Activated B cell treated with CpG ODN at 0.5 μM for 24 hours (primary cell): ENCODE measurements at regions not wholly inside any gene's neighbourhood (a gene's known extent, or its start where the extent isn't known, plus 50 kb on each side); places are given as distances from the start of the nearest gene placed in this dataset.
"Not testable (repeated sequence)": the region's sequence is repeated elsewhere in the genome, so short reads cannot be mapped to it uniquely, and the experiment has no call there.

Experiments
- ATAC-seq: fragments of 200-7000 bp; cut with Tn5 transposase; one replicate; pipeline ENCODE4 v1.10.0; 2021; ENCODE audit warnings: low read depth, mild to moderate bottlenecking, moderate library complexity
- CTCF ChIA-PET: fragments of 350-600 bp; sonication (Branson Sonifier 250); formaldehyde crosslinking; loops from one replicate; lab custom pipeline; 2021; ENCODE audit warnings: antibody characterized with exemption; lab: Charles Lee
- POLR2A ChIA-PET: fragments of 350-600 bp; sonication (Branson Sonifier 250); formaldehyde crosslinking; loops from one replicate; lab custom pipeline; 2021; ENCODE audit warnings: antibody characterized with exemption; lab: Charles Lee
- DNase-seq: peaks from one replicate; pipeline ENCODE4 v3.0.0; 2022
- H3K27ac Mint-ChIP-seq: one replicate; pipeline ENCODE4 v1.8.0; 2020; ENCODE audit warnings: mixed read lengths
- H3K27me3 Mint-ChIP-seq: one replicate; pipeline ENCODE4 v1.8.0; 2021; ENCODE audit warnings: mixed read lengths
- H3K36me3 Mint-ChIP-seq: one replicate; pipeline ENCODE4 v1.8.0; 2021; ENCODE audit warnings: low read depth, mixed read lengths
- H3K4me1 Mint-ChIP-seq: one replicate; pipeline ENCODE4 v1.8.0; 2021; ENCODE audit warnings: mixed read lengths
- H3K4me3 Mint-ChIP-seq: one replicate; pipeline ENCODE4 v1.8.0; 2020; ENCODE audit warnings: mild to moderate bottlenecking, mixed read lengths
- H3K9me3 Mint-ChIP-seq: one replicate; pipeline ENCODE4 v1.8.0; 2020; ENCODE audit warnings: mixed read lengths
- CTCF ChIP-seq: fragments of 200-600 bp; IDR thresholded peaks from one replicate; pipeline ENCODE4 v1.8.0; 2022; ENCODE audit warnings: antibody characterized with exemption, mild to moderate bottlenecking
- intact Hi-C: fragments of 100-400 bp; cut with micrococcal nuclease; formaldehyde crosslinking; loops from one replicate; pipeline ENCODE4 v1.15.1; 2024

GRCh38 chr11:104771763-104772162, 126.5 kb downstream of the CASP12 start:
- Mint-ChIP-seq H3K27ac (no peak overlapping the region), H3K4me1 (no peaks in the 10 kb centered on the region), H3K9me3 (no peaks in the 10 kb centered on the region), H3K36me3 (no peaks in the 10 kb centered on the region), H3K27me3 (no peaks in the 10 kb centered on the region), H3K4me3 (no peak overlapping the region)
- ChIA-PET CTCF (no interaction called here), POLR2A (no interaction called here)
- DNase-seq (no peak), ATAC-seq (no peak)
- TF ChIP-seq CTCF: no peak
- intact Hi-C loops: no loop called here

- ATAC-seq, POLR2A ChIA-PET, H3K9me3 Mint-ChIP-seq, DNase-seq, H3K27ac Mint-ChIP-seq, H3K4me1 Mint-ChIP-seq, H3K4me3 Mint-ChIP-seq, H3K27me3 Mint-ChIP-seq, intact Hi-C loops, H3K36me3 Mint-ChIP-seq, CTCF ChIA-PET: not testable (repeated sequence)
Observed at GRCh38 chr11:104771046-104771445, 127.2 kb downstream of the CASP12 start.

GRCh38 chr11:104765401-104766095, 132.7 kb downstream of the CASP12 start:
- Mint-ChIP-seq H3K4me1 (peaks cover 14% of the 10 kb centered on the region), H3K4me3 (no peak overlapping the region), H3K9me3 (no peaks in the 10 kb centered on the region), H3K27me3 (no peaks in the 10 kb centered on the region), H3K27ac (no peak overlapping the region), H3K36me3 (no peaks in the 10 kb centered on the region)
- intact Hi-C loops: no loop called here
- no peak for ATAC-seq
- DNase-seq: no peak
- ChIA-PET CTCF (no interaction called here), POLR2A (no interaction called here)
- TF ChIP-seq CTCF: no peak

- ATAC-seq (no peak), DNase-seq (no peak)
- Mint-ChIP-seq H3K4me1 (peaks cover 14% of the 10 kb centered on the region), H3K27ac (no peak overlapping the region), H3K9me3 (peaks cover 8% of the 10 kb centered on the region), H3K4me3 (no peak overlapping the region), H3K36me3 (peaks cover 1% of the 10 kb centered on the region), H3K27me3 (no peaks in the 10 kb centered on the region)
- ChIA-PET CTCF (no interaction called here), POLR2A (no interaction called here)
- TF ChIP-seq CTCF: no peak
- intact Hi-C loops: no loop called here
Observed at GRCh38 chr11:104764710-104765045, 133.6 kb downstream of the CASP12 start.

- no peaks in the 10 kb centered on the region for H3K27me3 Mint-ChIP-seq
- peaks cover 14% of the 10 kb centered on the region for H3K4me1 Mint-ChIP-seq
- DNase-seq (no peak), ATAC-seq (no peak)
- TF ChIP-seq CTCF: no peak
- intact Hi-C loops: no loop called here
- H3K36me3 Mint-ChIP-seq: peaks cover 4% of the 10 kb centered on the region
- peak overlapping the region; percentile 11 for H3K27ac Mint-ChIP-seq
- H3K4me3 Mint-ChIP-seq: no peak overlapping the region
- peaks cover 14% of the 10 kb centered on the region for H3K9me3 Mint-ChIP-seq
- POLR2A ChIA-PET: no interaction called here
- CTCF ChIA-PET: no interaction called here
Observed at GRCh38 chr11:104763930-104764709, 134.1 kb downstream of the CASP12 start.
